NT2/D1 (cell line): ENCODE measurements at regions not wholly inside any gene's neighbourhood (a gene's known extent, or its start where the extent isn't known, plus 50 kb on each side); places are given as distances from the start of the nearest gene placed in this dataset.

Source experiments
- DNase-seq: peaks from one replicate; pipeline ENCODE4 v3.0.0-alpha.2; 2011; ENCODE audit warnings: low read depth, low spot score
- H3K27me3 ChIP-seq: 2 replicates; pipeline ENCODE4 v1.6.0; 2011; ENCODE audit warnings: mild to moderate bottlenecking; ENCODE audit not compliant: insufficient read length, insufficient read depth
- H3K36me3 ChIP-seq: 2 replicates; pipeline ENCODE4 v1.6.1; 2011; ENCODE audit warnings: mild to moderate bottlenecking, low read length, mixed read lengths; ENCODE audit not compliant: insufficient read depth, insufficient read length
- H3K4me1 ChIP-seq: 2 replicates; pipeline ENCODE4 v1.5.1; 2011; ENCODE audit not compliant: insufficient read depth, insufficient read length
- H3K4me3 ChIP-seq: 2 replicates; pipeline ENCODE4 v1.5.1; 2011; ENCODE audit warnings: low read depth; ENCODE audit not compliant: insufficient read length
- H3K9ac ChIP-seq: 2 replicates; pipeline ENCODE4 v1.6.0; 2011; ENCODE audit warnings: low read depth; ENCODE audit not compliant: insufficient read length
- H3K9me3 ChIP-seq: 2 replicates; pipeline ENCODE4 v1.5.1; 2011; ENCODE audit warnings: mild to moderate bottlenecking, low read length; ENCODE audit not compliant: insufficient read depth
- SUZ12 ChIP-seq: IDR thresholded peaks from 2 replicates; pipeline ENCODE4 v1.6.1; 2011; ENCODE audit not compliant: insufficient read length, insufficient read depth; ENCODE audit errors: extremely low read depth
- YY1 ChIP-seq: IDR thresholded peaks from 2 replicates; pipeline ENCODE4 v1.6.1; 2011; ENCODE audit not compliant: insufficient read length, insufficient read depth
- ZNF274 ChIP-seq: IDR thresholded peaks from 2 replicates; pipeline ENCODE4 v1.6.1; 2011; ENCODE audit warnings: mild to moderate bottlenecking, low read depth, low read length

DNA sequence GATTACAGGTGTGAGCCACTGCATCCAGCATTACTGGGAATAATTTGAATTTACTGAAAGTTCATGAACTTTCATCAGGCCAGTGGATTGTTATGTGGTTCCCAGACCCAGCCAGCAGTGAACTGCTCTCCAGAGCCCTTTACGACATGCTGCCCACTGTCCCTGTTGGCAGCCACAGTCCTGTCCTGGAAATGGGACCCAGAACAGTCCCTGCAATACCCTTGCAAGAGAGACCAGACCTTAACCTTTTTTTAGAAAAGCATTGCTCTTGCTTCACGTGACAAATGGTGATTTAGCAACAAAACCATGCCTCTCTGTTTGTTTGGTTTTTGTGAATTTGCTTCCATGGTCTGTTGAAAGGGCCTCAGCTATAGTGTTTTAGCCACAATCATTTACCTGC, 367.3 kb upstream of the C2CD4B start:
- H3K9me3 ChIP-seq = no peaks in the 10 kb centered on the region
- no peaks in the 10 kb centered on the region for H3K27me3 ChIP-seq
- H3K4me3 ChIP-seq = no peak overlapping the region
- no peak overlapping the region for H3K9ac ChIP-seq
- no peaks in the 10 kb centered on the region for H3K36me3 ChIP-seq
- TF ChIP-seq ZNF274 (no peak), SUZ12 (no peak), YY1 (no peak)
- DNase-seq = no peak
- no peaks in the 10 kb centered on the region for H3K4me1 ChIP-seq

DNA sequence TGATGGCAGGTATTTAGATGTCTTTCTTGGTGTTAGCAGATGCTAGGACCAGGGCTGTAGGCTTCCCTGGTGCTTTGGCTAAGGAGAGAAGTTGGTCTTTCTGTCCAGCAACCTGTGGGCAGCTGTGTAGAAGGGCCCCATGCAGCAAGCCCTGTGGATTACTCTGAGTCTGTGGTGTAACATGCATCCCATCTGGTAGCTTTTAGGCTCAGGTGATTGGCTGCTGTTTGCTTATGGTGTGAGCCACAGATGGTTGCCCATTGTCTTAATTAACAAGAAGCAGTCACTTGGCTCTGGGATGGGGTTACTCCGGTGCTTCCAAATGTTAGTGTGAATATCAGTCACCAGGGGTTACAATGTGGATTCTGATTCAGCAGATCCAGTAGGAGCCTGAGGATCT, 368.6 kb upstream of the C2CD4B start:
- Histone ChIP-seq H3K9me3 (no peaks in the 10 kb centered on the region), H3K27me3 (no peaks in the 10 kb centered on the region), H3K36me3 (no peaks in the 10 kb centered on the region), H3K9ac (no peak overlapping the region), H3K4me3 (no peak overlapping the region), H3K4me1 (no peaks in the 10 kb centered on the region)
- DNase-seq = no peak
- TF ChIP-seq ZNF274 (no peak), SUZ12 (no peak)

- no peak for DNase-seq
- no peaks in the 10 kb centered on the region for H3K9me3 ChIP-seq
Measured at GRCh38 chr15:62534996-62535395, 369.9 kb upstream of the C2CD4B start.

GRCh38 chr15:62539236-62539635, 374.2 kb upstream of the C2CD4B start:
- Histone ChIP-seq H3K9me3 (no peaks in the 10 kb centered on the region), H3K4me1 (no peaks in the 10 kb centered on the region), H3K27me3 (no peaks in the 10 kb centered on the region), H3K4me3 (no peak overlapping the region), H3K36me3 (no peaks in the 10 kb centered on the region), H3K9ac (no peak overlapping the region)
- TF ChIP-seq SUZ12 (no peak), YY1 (no peak), ZNF274 (no peak)
- no peak for DNase-seq

More at GRCh38 chr15:62534996-62535395, 369.9 kb upstream of the C2CD4B start:
- Histone ChIP-seq H3K9ac (no peak overlapping the region), H3K4me3 (no peak overlapping the region), H3K36me3 (no peaks in the 10 kb centered on the region), H3K4me1 (no peaks in the 10 kb centered on the region), H3K27me3 (no peaks in the 10 kb centered on the region)
- no peak for TF ChIP-seq SUZ12

GRCh38 chr15:62541250-62541649, 376.2 kb upstream of the C2CD4B start:
- TF ChIP-seq SUZ12 = no peak
- TF ChIP-seq ZNF274 = no peak
- no peak for TF ChIP-seq YY1
- DNase-seq = no peak
- no peaks in the 10 kb centered on the region for H3K27me3 ChIP-seq
- no peaks in the 10 kb centered on the region for H3K9me3 ChIP-seq
- H3K4me1 ChIP-seq = no peaks in the 10 kb centered on the region
- no peak overlapping the region for H3K9ac ChIP-seq
- no peaks in the 10 kb centered on the region for H3K36me3 ChIP-seq
- no peak overlapping the region for H3K4me3 ChIP-seq

- TF ChIP-seq YY1 (no peak), ZNF274 (no peak), SUZ12 (no peak)
- no peaks in the 10 kb centered on the region for H3K36me3 ChIP-seq
- no peak overlapping the region for H3K4me3 ChIP-seq
- no peaks in the 10 kb centered on the region for H3K9me3 ChIP-seq
- H3K9ac ChIP-seq = no peak overlapping the region
- no peaks in the 10 kb centered on the region for H3K4me1 ChIP-seq
- no peaks in the 10 kb centered on the region for H3K27me3 ChIP-seq
- DNase-seq = no peak
Measured at GRCh38 chr15:62541846-62542245, 376.8 kb upstream of the C2CD4B start.

- no peak for DNase-seq
- TF ChIP-seq ZNF274 = no peak
- TF ChIP-seq SUZ12 = no peak
- no peak for TF ChIP-seq YY1
- H3K9ac ChIP-seq = no peak overlapping the region
Measured at GRCh38 chr15:62544446-62544845, 379.4 kb upstream of the C2CD4B start.

More at GRCh38 chr15:62544446-62544845, 379.4 kb upstream of the C2CD4B start:
- Histone ChIP-seq H3K9me3 (no peaks in the 10 kb centered on the region), H3K27me3 (no peaks in the 10 kb centered on the region), H3K36me3 (no peaks in the 10 kb centered on the region), H3K4me3 (no peak overlapping the region), H3K4me1 (no peaks in the 10 kb centered on the region)
